Stimulated activated naive CD8-positive, alpha-beta T cell treated with anti-CD3 and anti-CD28 coated beads, Interleukin-15, Interleukin-2, amounts not matched to agents 100 ng/mL and 50 ng/mL, for 24 hours (primary cell): ENCODE measurements at regions not wholly inside any gene's neighbourhood (a gene's known extent, or its start where the extent isn't known, plus 50 kb on each side); places are given as distances from the start of the nearest gene placed in this dataset.

ENCODE experiments used
- H3K27ac Mint-ChIP-seq: one replicate; pipeline ENCODE4 v1.8.0; 2021; ENCODE audit warnings: mild to moderate bottlenecking, mixed read lengths
- H3K27me3 Mint-ChIP-seq: one replicate; pipeline ENCODE4 v1.8.0; 2021; ENCODE audit warnings: mixed read lengths
- H3K36me3 Mint-ChIP-seq: one replicate; pipeline ENCODE4 v1.8.0; 2021; ENCODE audit warnings: low read depth, mixed read lengths
- H3K4me1 Mint-ChIP-seq: one replicate; pipeline ENCODE4 v1.8.0; 2021; ENCODE audit warnings: low read depth, mixed read lengths
- H3K4me3 Mint-ChIP-seq: one replicate; pipeline ENCODE4 v1.8.0; 2021; ENCODE audit warnings: mild to moderate bottlenecking, mixed read lengths
- H3K9me3 Mint-ChIP-seq: one replicate; pipeline ENCODE4 v1.8.0; 2021; ENCODE audit warnings: mixed read lengths

DNA sequence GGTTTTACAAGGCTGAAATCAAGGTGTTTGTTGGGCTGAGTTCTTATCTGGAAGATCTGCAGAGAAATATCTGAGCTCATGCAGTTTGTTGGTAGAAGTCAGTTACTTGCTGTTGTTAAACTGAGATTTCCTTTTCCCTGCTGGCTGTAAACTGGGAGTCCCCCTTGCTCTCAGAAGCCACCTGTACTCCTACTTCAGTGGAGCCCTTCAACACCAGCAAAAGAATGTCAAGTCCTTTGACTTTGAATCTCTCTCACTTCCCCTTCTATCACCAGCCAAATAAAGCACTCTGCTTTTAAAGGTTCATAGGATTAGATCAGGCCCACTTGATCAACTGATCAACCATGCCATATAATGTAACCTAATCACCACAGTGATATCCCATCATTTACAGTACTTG lies 252.2 kb upstream of the CDH7 start:
- Mint-ChIP-seq H3K4me3 (no peak overlapping the region), H3K36me3 (no peaks in the 10 kb centered on the region), H3K27ac (no peak overlapping the region), H3K9me3 (no peaks in the 10 kb centered on the region), H3K4me1 (no peaks in the 10 kb centered on the region), H3K27me3 (no peaks in the 10 kb centered on the region)

DNA sequence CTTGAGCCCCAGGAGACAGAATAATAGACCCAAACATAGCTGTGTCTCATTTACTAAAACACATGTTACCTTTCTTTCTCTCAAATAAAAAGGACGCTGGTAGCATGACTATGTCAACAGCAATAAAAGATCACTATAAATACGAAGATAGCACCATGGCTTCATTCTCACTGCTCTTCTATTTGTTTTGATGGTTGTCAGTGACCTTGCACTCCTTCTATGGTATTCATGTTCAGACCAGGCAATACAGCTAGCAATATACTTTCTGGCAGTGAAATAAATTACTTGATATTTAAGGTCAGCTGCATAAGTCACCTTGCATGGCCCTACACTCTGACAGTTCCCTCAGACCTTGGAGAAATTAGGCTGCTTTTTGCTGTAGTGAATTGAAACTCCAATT lies 263.2 kb upstream of the CDH7 start:
- no peak overlapping the region for H3K27ac Mint-ChIP-seq
- no peaks in the 10 kb centered on the region for H3K9me3 Mint-ChIP-seq
- no peaks in the 10 kb centered on the region for H3K27me3 Mint-ChIP-seq
- no peaks in the 10 kb centered on the region for H3K4me1 Mint-ChIP-seq
- no peaks in the 10 kb centered on the region for H3K36me3 Mint-ChIP-seq
- H3K4me3 Mint-ChIP-seq: no peak overlapping the region

DNA sequence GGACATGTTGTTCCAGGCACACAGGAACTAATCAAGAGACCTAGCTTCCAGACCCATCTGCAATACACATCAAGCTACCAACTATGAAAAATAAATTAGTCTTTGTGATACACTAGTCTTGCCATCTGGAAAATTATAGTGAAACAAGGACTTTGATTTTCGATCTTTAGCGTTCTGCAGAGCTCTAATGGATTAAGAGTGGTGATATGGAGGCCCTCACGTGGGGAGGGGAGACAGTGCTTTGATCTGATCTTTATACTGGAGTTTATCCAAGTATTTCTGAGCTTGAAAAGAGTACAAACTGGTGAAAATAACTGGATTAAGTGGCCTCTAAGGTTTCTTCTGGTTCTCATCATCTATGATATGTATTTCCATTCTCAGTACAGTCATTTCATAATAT lies 273.4 kb upstream of the CDH7 start:
- no peak overlapping the region for H3K27ac Mint-ChIP-seq
- no peaks in the 10 kb centered on the region for H3K9me3 Mint-ChIP-seq
- H3K27me3 Mint-ChIP-seq: no peaks in the 10 kb centered on the region
- no peaks in the 10 kb centered on the region for H3K36me3 Mint-ChIP-seq
- H3K4me1 Mint-ChIP-seq: no peaks in the 10 kb centered on the region
- H3K4me3 Mint-ChIP-seq: no peak overlapping the region

DNA sequence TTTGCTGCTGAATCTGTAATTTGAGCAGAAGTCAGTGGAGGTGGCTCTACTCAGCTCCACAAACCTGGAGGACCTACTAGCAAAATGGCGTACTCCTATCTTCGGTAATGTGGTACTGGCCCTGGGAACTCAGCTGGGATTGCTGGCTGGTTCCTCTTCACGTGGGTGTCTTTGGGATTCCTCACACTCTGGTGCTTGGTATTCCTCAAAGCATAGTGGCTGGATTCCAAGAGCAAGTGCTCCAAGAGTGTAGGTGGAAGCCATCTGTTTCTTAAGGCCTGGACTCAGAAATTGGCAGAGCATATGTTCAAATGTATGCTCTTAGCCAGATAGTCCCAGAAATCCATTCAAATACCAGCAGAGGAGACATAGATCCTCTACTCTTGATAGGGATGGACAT lies 281.9 kb upstream of the CDH7 start:
- H3K9me3 Mint-ChIP-seq: peaks cover 8% of the 10 kb centered on the region

DNA sequence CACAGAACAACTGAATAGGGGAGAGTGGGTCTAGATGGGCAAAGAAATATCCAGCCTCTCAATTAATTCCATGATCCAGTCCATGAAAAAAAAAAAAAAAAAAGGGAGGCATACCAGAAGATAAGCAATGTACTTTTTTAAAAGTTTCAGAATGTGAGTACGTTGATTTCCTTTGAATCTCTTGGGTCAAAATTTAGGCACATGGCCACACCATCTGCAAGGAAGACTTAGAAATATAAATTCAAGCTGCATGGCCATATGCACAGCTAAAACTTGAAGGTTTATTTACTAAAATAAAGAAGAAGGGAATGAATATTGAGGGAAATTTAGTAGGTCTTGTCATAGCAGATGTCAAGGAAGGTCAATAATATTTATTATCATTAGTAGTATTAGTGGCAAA lies 286.5 kb upstream of the CDH7 start:
- Mint-ChIP-seq H3K9me3 (peaks cover 11% of the 10 kb centered on the region), H3K27me3 (no peaks in the 10 kb centered on the region), H3K4me3 (no peak overlapping the region), H3K36me3 (no peaks in the 10 kb centered on the region), H3K4me1 (no peaks in the 10 kb centered on the region), H3K27ac (no peak overlapping the region)

More for the DNA sequence above, 281.9 kb upstream of the CDH7 start:
- Mint-ChIP-seq H3K27me3 (no peaks in the 10 kb centered on the region), H3K36me3 (no peaks in the 10 kb centered on the region), H3K27ac (no peak overlapping the region), H3K4me3 (no peak overlapping the region), H3K4me1 (no peaks in the 10 kb centered on the region)

DNA sequence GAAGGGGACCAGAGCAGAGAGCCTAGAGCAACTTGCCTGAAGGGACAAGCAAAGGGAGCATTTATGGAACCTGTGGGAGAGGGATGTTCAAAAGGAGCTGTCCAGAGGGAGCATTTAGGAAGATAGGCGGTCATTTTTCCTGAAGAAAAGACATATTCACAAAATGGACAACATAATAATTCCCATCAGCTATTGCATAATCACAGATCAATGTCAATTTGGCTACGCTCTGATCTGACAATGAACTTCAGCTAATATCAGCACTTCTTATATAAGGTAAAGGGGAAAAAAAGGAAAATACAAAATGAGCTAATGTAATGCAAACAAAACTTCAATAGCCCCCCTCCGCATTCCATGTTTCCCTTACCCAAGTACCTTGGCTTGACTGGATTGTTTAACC lies 291.1 kb upstream of the CDH7 start:
- no peaks in the 10 kb centered on the region for H3K4me1 Mint-ChIP-seq
- no peak overlapping the region for H3K27ac Mint-ChIP-seq
- no peak overlapping the region for H3K4me3 Mint-ChIP-seq
- peaks cover 7% of the 10 kb centered on the region for H3K9me3 Mint-ChIP-seq
- no peaks in the 10 kb centered on the region for H3K36me3 Mint-ChIP-seq
- H3K27me3 Mint-ChIP-seq: no peaks in the 10 kb centered on the region

DNA sequence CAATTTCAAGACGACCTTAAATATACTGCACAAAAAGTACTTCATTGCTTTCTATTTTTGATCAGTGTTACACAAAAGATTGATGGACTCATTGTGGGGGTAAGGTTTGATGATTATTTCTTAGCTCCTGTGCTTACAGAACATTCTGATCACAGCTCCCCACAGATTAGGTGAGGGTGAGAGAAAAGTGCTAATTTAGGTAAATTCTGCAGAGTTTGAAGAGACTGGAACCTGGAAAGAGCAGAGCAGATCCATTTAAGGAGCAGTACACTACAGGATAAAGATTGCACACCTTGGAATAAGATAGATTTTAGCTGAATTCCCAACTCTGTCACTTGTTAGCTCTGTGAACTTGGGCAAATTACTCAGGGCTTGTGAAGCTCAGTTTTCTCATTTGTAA lies 291.9 kb upstream of the CDH7 start:
- Mint-ChIP-seq H3K4me1 (no peaks in the 10 kb centered on the region), H3K9me3 (peaks cover 3% of the 10 kb centered on the region), H3K27ac (no peak overlapping the region), H3K27me3 (no peaks in the 10 kb centered on the region), H3K4me3 (no peak overlapping the region), H3K36me3 (no peaks in the 10 kb centered on the region)

DNA sequence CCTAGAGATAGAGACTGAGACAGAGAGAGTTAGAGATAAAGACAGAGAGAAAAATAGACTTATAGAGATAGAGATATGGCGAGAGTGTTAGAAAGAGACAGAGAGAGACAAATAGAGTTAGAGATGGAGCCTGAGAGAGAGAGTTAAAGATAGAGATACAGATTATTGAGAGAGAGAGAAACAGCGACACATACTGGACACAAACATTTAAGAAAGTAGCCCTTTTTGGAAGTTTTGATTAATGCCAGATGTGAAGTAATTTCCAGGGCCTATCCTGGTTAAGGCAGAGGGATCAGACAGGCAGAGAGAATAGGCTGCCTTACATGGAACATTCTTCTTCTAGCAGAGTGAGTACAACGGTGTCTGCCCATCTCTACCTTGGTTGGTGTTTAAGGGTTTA lies 311.6 kb upstream of the CDH7 start:
- Mint-ChIP-seq H3K36me3 (no peaks in the 10 kb centered on the region), H3K9me3 (peaks cover 7% of the 10 kb centered on the region), H3K4me1 (no peaks in the 10 kb centered on the region), H3K27me3 (no peaks in the 10 kb centered on the region), H3K27ac (no peak overlapping the region), H3K4me3 (no peak overlapping the region)

DNA sequence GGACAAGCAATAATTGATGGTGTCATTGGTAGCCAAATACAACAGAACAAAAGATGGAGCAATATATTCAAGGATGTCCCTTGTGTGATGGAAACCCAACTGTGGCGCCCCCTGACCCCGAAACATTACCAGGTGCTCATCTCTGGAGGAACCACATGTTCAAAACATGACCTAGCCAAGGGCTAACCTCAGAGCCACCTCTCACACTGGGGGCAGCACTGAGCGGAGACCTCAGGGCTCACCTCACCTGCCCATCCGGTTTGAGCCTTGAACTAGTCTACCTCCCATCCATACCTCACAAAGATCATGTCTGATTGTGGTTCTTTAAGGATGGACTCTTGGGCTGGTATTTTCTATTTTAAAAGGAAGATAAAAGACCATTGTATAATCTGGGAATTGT lies 314.4 kb upstream of the CDH7 start:
- Mint-ChIP-seq H3K4me1 (no peaks in the 10 kb centered on the region), H3K27ac (no peak overlapping the region), H3K27me3 (no peaks in the 10 kb centered on the region), H3K9me3 (peaks cover 7% of the 10 kb centered on the region), H3K4me3 (no peak overlapping the region), H3K36me3 (no peaks in the 10 kb centered on the region)

DNA sequence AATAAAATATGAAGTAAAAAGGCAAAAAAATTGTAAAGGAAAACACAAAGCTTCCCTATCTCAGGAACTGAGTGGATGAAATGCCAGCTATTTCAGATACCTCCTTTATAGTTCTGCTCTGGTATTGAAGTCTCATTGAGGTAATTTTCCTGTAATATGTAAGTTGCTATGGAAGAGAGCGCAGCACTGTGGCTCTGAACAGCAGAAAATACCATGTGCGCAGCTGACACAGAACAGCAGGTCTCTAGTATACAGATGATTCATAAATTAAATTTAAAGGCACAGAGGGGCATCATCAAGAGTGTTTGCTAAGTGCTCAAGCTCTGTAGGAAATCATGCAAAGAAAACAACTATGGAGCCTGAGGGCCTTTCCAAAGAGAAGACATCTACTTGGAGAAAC lies 315.3 kb upstream of the CDH7 start:
- Mint-ChIP-seq H3K27ac (no peak overlapping the region), H3K9me3 (no peaks in the 10 kb centered on the region), H3K27me3 (no peaks in the 10 kb centered on the region), H3K4me1 (no peaks in the 10 kb centered on the region), H3K36me3 (no peaks in the 10 kb centered on the region), H3K4me3 (no peak overlapping the region)

DNA sequence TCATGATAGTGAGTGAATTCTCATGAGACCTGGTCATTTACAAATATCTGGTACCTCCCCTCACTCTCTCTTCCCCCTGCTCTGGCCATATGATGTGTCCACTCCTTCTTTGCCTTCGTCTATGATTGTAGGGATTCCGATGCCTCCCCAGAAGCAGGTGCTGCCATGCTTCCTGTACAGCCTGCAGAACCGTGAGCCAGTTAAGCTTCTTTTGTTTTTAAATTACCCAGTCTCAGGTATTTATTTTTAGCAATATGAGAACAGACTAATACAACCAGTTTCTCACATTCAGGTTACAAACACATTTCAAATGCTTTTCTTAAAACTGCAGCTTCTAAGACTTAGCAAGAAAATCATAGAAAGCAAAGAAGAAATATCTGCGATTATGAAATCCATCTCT lies 321.2 kb upstream of the CDH7 start:
- Mint-ChIP-seq H3K36me3 (no peaks in the 10 kb centered on the region), H3K27me3 (no peaks in the 10 kb centered on the region), H3K9me3 (peaks cover 11% of the 10 kb centered on the region), H3K27ac (no peak overlapping the region), H3K4me3 (no peak overlapping the region), H3K4me1 (no peaks in the 10 kb centered on the region)

DNA sequence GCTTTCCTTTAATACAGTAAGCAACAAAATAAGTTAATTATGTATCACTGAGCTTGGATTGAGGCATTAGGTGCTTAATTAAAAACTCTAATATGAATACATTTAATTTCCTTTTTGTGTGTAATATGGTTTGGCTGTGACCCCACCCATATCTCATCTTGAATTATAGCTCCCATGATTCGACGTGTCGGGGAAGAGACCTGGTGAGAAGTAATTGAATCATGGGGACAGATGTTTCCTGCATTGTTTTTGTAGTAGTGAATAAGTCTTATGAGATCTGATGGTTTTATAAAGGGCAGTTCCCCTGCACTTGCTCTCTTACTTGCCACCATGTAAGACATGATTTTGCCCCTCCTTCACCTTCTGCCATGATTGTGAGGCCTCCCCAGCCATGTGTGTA lies 325.4 kb upstream of the CDH7 start:
- H3K9me3 Mint-ChIP-seq: peaks cover 23% of the 10 kb centered on the region
- H3K4me3 Mint-ChIP-seq: no peak overlapping the region
- no peak overlapping the region for H3K27ac Mint-ChIP-seq
- no peaks in the 10 kb centered on the region for H3K4me1 Mint-ChIP-seq
- no peaks in the 10 kb centered on the region for H3K27me3 Mint-ChIP-seq
- no peaks in the 10 kb centered on the region for H3K36me3 Mint-ChIP-seq

DNA sequence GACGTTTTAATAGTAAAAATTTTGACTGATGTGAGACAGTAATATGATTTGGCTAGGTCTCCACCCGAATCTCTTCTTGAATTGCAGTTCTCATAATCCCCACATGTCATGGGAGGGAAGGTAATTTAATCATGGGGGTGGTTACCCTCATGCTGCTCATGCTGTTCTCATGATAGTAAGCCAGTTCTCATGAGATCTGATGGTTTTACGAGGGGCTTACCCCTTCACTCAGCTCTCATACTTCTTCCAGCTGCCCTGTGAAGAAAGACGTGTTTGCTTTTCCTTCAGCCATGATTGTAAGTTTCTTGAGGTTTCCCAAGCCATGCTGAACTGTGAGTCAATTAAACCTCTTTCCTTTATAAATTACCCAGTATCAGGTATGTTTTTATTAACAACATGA lies 327.0 kb upstream of the CDH7 start:
- H3K4me3 Mint-ChIP-seq: no peak overlapping the region
- H3K36me3 Mint-ChIP-seq: no peaks in the 10 kb centered on the region
- H3K9me3 Mint-ChIP-seq: peaks cover 23% of the 10 kb centered on the region
- no peaks in the 10 kb centered on the region for H3K4me1 Mint-ChIP-seq
- no peak overlapping the region for H3K27ac Mint-ChIP-seq
- H3K27me3 Mint-ChIP-seq: no peaks in the 10 kb centered on the region

DNA sequence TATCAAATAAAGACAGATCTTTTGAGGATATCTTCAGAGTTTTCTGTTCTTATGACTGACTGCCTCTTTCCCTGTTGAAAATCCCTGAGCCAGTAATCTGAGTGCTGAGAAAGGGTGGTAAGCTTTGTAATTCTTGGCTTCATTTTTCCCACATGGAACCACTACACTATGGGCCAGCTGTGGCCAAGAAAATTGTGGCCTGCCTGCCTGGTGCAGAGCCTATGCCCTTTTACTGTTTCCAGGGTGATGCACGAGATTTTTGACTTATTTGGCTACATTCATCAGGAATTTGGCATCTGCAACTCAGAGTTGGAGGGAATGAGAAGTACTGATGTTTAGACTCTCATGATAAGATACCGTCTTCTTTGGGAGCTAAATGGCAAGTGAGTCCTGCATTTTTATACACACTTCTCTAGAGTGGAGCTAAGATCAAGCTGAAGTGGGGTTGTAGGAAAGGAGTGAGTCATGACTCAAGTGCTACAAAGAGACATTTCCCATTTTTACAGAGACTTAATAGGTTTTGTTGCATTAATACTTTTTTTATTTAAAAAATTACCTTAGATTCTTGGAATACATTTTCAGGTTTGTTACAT lies 328.2 kb upstream of the CDH7 start:
- Mint-ChIP-seq H3K27me3 (no peaks in the 10 kb centered on the region), H3K9me3 (peaks cover 21% of the 10 kb centered on the region), H3K4me3 (no peak overlapping the region), H3K36me3 (no peaks in the 10 kb centered on the region), H3K4me1 (no peaks in the 10 kb centered on the region), H3K27ac (no peak overlapping the region)

DNA sequence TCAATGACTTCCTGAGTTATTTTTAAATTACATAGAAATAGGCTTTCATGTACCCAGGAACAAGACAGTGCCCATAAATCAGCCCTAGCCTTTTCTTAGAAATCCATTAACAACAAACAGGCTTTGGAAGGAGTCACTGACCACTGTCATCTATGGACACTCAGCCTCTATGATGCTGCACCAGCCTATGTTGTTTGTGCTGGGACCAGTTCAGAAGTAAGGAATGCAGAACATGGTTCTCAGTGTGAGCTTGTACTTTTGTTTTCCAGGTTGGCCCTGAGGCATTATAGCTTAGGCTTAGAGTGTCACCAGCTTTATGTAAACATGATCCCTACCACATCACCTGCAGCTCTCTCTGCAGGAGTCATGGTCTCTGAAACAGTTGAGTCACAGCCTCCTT lies 335.7 kb upstream of the CDH7 start:
- Mint-ChIP-seq H3K36me3 (no peaks in the 10 kb centered on the region), H3K9me3 (no peaks in the 10 kb centered on the region), H3K4me3 (no peak overlapping the region), H3K27ac (no peak overlapping the region), H3K27me3 (no peaks in the 10 kb centered on the region), H3K4me1 (no peaks in the 10 kb centered on the region)

DNA sequence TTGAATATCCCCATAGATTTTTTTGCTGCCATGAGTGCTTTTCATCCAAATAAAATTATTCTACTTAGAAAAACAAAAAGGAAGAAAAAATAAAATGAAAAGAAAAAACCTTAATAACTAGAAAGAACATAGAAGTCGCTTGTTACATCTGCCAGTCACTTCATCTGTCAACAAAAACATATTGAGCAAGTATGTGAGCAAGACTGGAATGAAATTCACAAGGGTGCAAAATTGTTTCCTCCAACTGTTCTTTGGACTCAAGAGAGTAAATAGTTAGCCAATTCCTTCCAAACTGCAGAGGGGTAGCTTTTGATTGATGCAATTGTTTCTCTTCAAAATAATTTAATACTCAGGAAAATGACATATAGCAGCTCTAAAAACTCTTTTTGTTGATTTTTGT lies 336.3 kb upstream of the CDH7 start:
- no peaks in the 10 kb centered on the region for H3K4me1 Mint-ChIP-seq

More for the DNA sequence above, 336.3 kb upstream of the CDH7 start:
- H3K27me3 Mint-ChIP-seq: no peaks in the 10 kb centered on the region
- H3K27ac Mint-ChIP-seq: no peak overlapping the region
- H3K4me3 Mint-ChIP-seq: no peak overlapping the region
- no peaks in the 10 kb centered on the region for H3K9me3 Mint-ChIP-seq
- no peaks in the 10 kb centered on the region for H3K36me3 Mint-ChIP-seq
